AG09319 (cell line): ENCODE measurements at regions not wholly inside any gene's neighbourhood (a gene's known extent, or its start where the extent isn't known, plus 50 kb on each side); places are given as distances from the start of the nearest gene placed in this dataset.

Source experiments
- DNase-seq: peaks from one replicate; pipeline ENCODE4 v3.0.0-alpha.2; 2010; ENCODE audit warnings: low read depth; ENCODE audit errors: extremely low read depth
- CTCF ChIP-seq: IDR thresholded peaks from 2 replicates; pipeline ENCODE4 v1.5.1; 2011; ENCODE audit warnings: low read depth, mild to moderate bottlenecking, inconsistent platforms, low read length, moderate library complexity

- DNase-seq = peak; percentile 39
- TF ChIP-seq CTCF = no peak
Measured at GRCh38 chr13:47334173-47334572, 437.3 kb upstream of the HTR2A start.

- TF ChIP-seq CTCF = no peak
- no peak for DNase-seq
Measured at GRCh38 chr13:47332149-47332548, 435.3 kb upstream of the HTR2A start.

- no peak for TF ChIP-seq CTCF
- no peak for DNase-seq
Measured at GRCh38 chr13:47330031-47330430, 433.2 kb upstream of the HTR2A start.

GRCh38 chr13:47327861-47328260 is 431.0 kb upstream of the HTR2A start:
- no peak for DNase-seq
- TF ChIP-seq CTCF = no peak

- no peak for TF ChIP-seq CTCF
- no peak for DNase-seq
Measured at GRCh38 chr13:47326061-47326460, 429.2 kb upstream of the HTR2A start.

GRCh38 chr13:47317356-47317755 is 420.5 kb upstream of the HTR2A start:
- DNase-seq = no peak
- no peak for TF ChIP-seq CTCF

- no peak for TF ChIP-seq CTCF
- no peak for DNase-seq
Measured at GRCh38 chr13:47310401-47310800, 413.5 kb upstream of the HTR2A start.
